DMS79 (cell line): ENCODE measurements at regions not wholly inside any gene's neighbourhood (a gene's known extent, or its start where the extent isn't known, plus 50 kb on each side); places are given as distances from the start of the nearest gene placed in this dataset.
"Not testable (repeated sequence)": the region's sequence is repeated elsewhere in the genome, so short reads cannot be mapped to it uniquely, and the experiment has no call there.

Experiments
- DNase-seq: peaks from one replicate; lab custom pipeline; 2025; lab: John Stamatoyannopoulos, UW

DNA sequence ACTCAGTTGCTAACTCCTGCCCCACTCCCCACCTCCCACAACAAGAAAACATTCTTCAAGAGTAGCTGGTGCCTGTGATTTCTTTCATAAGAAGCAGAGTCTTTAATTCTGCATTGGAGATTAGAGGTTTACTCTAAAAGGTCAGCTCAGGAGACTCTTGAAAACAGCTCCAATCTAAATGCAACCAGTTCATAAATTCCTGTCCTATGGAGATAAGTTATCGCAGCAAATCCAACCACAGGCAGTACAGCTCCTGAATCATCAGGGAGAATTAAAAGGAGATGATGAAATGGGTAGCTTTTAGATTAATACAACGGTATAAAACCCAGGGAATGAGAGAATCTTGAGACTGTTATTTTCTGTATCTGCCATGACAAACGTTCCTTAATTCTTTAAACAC, 130.7 kb downstream of the SOCS6 start:
- DNase-seq: no peak

- no peak for DNase-seq
Measured at GRCh38 chr18:70418546-70419311, 129.9 kb downstream of the SOCS6 start.

- DNase-seq: peak; percentile 74
Measured at GRCh38 chr18:70417847-70418246, 129.0 kb downstream of the SOCS6 start.

- no peak for DNase-seq
Measured at GRCh38 chr18:70416496-70416895, 127.7 kb downstream of the SOCS6 start.

DNA sequence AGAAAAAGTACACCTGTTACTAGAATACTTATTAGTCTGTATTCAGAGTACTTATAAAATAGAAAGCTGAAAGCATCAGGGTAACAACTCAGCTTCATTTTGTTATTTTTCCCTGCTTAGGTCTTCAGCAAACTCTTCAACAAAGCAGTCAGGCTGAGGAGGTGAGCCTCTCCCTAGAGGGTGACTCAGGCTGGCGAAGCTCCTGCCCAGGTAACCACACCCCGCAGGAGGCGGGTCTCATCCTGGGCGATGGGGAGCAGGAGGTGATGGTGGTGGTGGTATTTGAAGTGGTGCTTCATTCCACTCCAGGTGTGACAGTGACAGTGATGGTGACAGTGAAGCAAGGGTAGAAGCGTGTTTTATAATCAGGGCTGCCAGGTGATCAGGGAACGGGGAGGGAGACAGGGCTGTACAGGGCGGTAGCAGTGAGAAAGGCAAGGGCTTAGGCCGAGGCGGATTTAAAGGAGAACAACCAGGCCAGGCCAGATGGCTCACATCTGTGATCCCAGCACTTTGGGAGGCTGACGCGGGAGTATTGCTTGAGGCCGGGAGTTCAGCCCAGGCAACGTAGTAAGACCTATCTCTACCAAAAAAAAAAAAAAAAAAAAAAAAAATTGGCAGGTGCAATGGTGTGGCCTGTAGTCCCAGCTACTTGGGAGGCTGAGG, 127.1 kb downstream of the SOCS6 start:
- DNase-seq: no peak

- DNase-seq: no peak
Measured at GRCh38 chr18:70414315-70414900, 125.6 kb downstream of the SOCS6 start.

DNA sequence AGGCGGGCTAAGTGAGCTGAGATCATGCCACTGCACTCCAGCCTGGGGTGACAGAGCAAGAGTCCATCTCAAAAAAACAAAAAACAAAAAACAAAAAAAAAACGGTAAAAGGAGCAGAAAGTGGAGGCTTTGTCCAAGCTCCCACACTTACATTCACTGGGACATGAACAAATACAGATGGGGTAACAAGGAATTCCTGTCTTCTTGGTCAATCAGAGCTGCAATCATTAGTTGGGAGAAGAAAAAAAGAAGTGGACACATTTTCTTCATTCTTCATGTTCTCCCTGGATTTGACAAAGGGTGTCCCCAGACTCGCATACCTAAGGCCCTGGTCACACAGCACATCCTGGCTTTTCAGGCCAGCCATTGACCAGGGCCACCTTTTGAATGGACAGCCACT, 124.6 kb downstream of the SOCS6 start:
- no peak for DNase-seq

GRCh38 chr18:70411876-70412435, 123.1 kb downstream of the SOCS6 start:
- DNase-seq: peak; percentile 22

DNA sequence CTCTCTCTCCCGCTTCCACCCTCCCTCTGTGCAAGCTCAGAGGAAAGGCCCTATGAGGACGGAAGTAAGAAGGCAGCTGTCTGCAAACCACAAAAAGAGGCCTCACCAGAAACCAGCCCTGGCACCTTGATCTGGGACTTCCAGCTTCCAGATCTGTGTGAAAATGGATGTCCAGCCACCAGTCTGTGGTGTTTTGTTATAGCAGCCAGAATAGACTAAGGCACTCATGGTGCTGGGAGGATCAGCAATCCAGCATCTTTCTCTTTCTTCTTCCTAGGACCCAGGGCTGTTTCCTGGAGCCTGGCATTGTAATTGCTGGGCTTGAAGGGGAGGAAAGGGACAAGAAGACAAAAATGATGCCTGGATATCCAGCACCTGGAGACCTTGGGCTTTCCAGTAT, 122.5 kb downstream of the SOCS6 start:
- DNase-seq: no peak

- no peak for DNase-seq
Measured at GRCh38 chr18:70405052-70405451, 116.2 kb downstream of the SOCS6 start.

GRCh38 chr18:70400476-70400875, 111.6 kb downstream of the SOCS6 start:
- no peak for DNase-seq

GRCh38 chr18:70398076-70398475, 109.2 kb downstream of the SOCS6 start:
- DNase-seq: no peak

GRCh38 chr18:70397259-70397925, 108.5 kb downstream of the SOCS6 start:
- no peak for DNase-seq

DNA sequence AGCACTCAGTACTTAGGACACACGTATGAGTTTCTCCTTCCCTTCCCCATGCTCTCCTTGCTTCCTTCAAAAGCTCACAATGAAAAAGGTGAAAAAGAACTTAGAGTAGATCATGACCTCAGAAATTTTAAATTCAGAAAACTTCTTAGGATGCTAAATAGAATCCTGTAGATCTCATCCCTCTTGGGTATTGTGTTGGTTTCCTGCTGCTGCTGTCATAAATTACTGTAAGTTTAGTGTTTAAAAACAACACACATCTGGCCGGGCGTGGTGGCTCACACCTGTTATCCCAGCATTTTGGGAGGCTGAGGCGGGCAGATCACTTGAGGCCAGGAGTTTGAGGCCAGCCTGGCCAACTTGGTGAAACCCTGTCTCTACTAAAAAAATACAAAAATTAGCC, 106.9 kb downstream of the SOCS6 start:
- not testable (repeated sequence) for DNase-seq

DNA sequence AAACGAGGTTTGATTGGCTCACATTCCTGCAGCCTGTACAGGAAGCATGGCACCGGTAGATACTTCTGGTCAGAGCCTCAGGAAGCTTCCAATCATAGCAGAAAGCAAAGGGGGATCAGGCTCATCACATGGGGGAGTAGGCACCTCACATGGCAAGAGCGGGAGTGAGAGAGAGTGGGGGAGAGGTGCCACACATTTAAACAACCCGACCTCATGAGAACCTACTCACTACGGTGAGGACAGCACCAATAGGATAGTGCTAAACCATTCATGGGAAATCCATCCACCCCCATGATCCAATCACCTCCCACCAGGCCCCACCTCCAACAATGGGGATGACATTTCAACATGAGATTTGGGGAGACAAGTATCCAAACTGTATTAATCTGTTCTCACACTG, 105.8 kb downstream of the SOCS6 start:
- no peak for DNase-seq

DNA sequence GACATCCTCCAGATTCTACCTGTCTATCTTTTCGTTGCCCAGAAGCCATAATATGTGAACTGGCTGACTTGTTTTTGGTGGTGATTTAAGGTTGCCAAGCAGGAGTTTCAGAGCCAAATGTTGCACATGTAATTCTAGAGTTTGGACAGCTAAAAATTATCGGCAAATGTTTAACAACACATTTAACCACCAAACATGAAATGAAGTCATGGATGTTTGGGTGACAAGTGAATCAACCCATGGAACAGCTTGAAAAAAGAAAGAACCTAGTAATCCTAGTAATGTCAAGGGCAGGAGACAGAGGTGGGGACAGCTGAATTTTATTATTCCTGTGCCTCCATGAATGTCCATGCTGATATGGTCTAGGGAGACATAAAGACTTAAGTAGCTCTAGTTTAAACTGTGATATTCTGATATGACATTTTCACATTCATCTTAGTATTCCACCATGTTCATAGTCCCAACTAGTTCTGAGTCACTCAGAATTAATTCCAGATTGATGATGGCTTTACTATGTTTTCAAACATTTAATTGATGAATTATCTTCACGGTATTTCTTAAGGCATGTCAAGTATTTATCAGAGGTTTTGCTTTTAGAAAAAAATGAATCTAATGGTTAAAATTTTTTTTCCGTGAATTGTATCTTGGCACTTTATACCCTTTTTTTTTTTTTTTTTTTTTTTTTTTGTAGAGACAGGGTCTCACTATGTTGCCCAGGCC, 101.7 kb downstream of the SOCS6 start:
- no peak for DNase-seq

- not testable (repeated sequence) for DNase-seq
Measured at GRCh38 chr18:70389036-70389435, 100.2 kb downstream of the SOCS6 start.

DNA sequence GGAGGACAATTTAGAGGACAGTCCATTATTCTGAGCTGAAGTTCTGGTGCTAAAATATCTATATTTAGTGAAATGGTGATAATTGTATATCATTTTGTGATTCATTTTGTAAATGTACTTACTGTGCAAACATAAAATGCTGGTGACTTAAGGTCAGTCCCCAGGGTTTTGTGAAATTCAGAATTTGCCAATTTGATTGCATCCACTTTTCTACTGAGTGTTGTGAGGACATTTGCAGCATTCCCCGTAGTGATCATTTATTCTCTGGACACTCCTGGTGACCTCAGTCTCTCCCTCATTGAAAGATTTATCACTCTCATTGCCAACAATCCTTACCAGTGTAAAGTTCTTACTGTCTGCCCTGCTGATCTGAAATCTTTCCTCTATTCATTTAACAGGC, 98.2 kb downstream of the SOCS6 start:
- no peak for DNase-seq

DNA sequence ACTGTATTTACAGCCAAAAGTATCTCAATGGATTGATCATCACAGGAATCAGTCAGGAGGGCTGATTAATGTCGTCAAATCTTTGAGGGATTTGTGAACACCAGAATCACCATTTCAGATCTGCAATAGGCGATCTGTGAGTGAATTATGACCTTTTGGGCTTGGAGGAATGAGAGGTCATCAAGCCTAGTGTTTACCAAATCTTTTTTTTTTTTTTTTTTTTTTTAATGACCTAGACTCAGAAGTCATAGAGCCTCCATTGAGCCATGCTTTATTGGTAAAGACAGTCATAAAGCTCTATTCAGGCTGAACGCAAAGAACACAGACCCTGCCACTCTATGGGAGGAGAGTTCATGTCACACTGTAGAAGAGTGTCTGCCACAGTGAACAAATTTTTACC, 97.7 kb downstream of the SOCS6 start:
- no peak for DNase-seq

- DNase-seq: no peak
Measured at GRCh38 chr18:70385474-70385873, 96.6 kb downstream of the SOCS6 start.

- DNase-seq: no peak
Measured at GRCh38 chr18:70384181-70384790, 95.4 kb downstream of the SOCS6 start.
